GM12878 (cell line): ENCODE measurements at regions not wholly inside any gene's neighbourhood (a gene's known extent, or its start where the extent isn't known, plus 50 kb on each side); places are given as distances from the start of the nearest gene placed in this dataset.

ENCODE experiments used
- NFXL1 ChIP-seq: fragments of 450-650 bp; IDR thresholded peaks from 2 replicates; pipeline ENCODE4 v1.6.1; 2017; ENCODE audit warnings: antibody characterized with exemption, mild to moderate bottlenecking, borderline replicate concordance
- REST ChIP-seq: IDR thresholded peaks from 2 replicates; pipeline ENCODE4 v1.6.1; 2012; ENCODE audit warnings: mild to moderate bottlenecking, low read depth, low read length
- SIX5 ChIP-seq: IDR thresholded peaks from 2 replicates; pipeline ENCODE4 v1.6.1; 2011; ENCODE audit warnings: mild to moderate bottlenecking, low read depth, low read length, moderate library complexity; ENCODE audit not compliant: severe bottlenecking
- TF ChIP-seq, protein P1 (sequence below), 3 experiments: IDR thresholded peaks in 2 of 3; conservative IDR thresholded peaks in 1 of 3; 2 replicates each; pipeline ENCODE4 v1.5.1; 2011; ENCODE audit warnings: low read depth in 3 of 3, low read length in 3 of 3, mild to moderate bottlenecking in 3 of 3, control low read depth in 2 of 3, moderate library complexity in 2 of 3, inconsistent platforms in 1 of 3, mixed read lengths in 1 of 3; ENCODE audit not compliant: control insufficient read depth in 2 of 3, insufficient read depth in 1 of 3; ENCODE audit errors: extremely low read depth in 1 of 3

DNA sequence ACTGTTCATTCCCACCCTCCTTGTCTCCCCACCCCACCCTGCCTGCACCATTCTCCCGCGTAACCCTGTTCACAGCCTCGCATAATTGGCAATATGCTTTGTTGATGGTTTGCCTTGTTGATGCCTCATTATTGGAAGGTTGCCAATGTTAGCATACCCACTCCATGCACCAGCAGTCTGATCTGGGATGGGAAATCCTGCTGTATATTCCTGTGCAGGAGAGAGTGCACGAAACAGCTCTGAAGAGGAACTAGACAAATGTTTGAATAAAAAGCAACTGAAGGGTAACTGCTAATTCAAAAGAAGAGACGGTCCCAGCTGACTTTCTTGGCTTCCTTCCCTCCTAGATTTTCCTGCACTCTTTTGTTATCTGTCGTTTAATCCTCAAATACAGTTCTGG is 271.7 kb upstream of the TLE4 start:
- TF ChIP-seq, protein P1, sequence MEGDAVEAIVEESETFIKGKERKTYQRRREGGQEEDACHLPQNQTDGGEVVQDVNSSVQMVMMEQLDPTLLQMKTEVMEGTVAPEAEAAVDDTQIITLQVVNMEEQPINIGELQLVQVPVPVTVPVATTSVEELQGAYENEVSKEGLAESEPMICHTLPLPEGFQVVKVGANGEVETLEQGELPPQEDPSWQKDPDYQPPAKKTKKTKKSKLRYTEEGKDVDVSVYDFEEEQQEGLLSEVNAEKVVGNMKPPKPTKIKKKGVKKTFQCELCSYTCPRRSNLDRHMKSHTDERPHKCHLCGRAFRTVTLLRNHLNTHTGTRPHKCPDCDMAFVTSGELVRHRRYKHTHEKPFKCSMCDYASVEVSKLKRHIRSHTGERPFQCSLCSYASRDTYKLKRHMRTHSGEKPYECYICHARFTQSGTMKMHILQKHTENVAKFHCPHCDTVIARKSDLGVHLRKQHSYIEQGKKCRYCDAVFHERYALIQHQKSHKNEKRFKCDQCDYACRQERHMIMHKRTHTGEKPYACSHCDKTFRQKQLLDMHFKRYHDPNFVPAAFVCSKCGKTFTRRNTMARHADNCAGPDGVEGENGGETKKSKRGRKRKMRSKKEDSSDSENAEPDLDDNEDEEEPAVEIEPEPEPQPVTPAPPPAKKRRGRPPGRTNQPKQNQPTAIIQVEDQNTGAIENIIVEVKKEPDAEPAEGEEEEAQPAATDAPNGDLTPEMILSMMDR (IDR thresholded peaks at IDR 0.05 in 2 of 3, conservative IDR thresholded peaks at IDR 0.05 in 1 of 3; ENCODE audit: control insufficient read depth in 2 of 3, extremely low read depth in 1 of 3, insufficient read depth in 1 of 3, low read depth in 3 of 3, low read length in 3 of 3), result no peak
- TF ChIP-seq SIX5 (no peak), NFXL1 (no peak), REST (no peak)
